GM12873 (cell line): ENCODE measurements at regions not wholly inside any gene's neighbourhood (a gene's known extent, or its start where the extent isn't known, plus 50 kb on each side); places are given as distances from the start of the nearest gene placed in this dataset.

Experiments used
- TF ChIP-seq, protein P1 (sequence below): IDR thresholded peaks from 2 replicates; pipeline ENCODE4 v1.5.1; 2012; ENCODE audit warnings: low read depth, mild to moderate bottlenecking, moderate library complexity, low read length, control low read depth; ENCODE audit not compliant: insufficient read depth; ENCODE audit errors: missing control alignments

DNA sequence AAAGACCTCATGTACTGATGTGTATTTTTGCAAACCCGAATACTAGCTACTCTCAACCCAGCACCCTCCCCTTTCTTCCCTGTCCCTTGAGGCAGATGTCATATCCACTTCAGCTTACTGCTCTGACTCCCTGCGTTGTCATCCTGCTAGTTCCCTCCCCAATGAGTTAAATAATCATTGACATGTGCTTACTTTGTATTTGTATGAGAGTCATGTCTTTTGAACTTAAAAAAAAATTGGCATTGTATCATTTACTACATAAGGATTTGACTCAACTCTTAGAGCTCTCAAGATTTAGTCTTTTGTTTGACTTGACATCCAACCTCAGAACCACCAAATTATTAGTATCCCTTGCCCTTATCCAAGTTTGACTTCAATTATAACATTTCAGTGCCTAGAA is 219.7 kb upstream of the TUT7 start:
- TF ChIP-seq, protein P1, sequence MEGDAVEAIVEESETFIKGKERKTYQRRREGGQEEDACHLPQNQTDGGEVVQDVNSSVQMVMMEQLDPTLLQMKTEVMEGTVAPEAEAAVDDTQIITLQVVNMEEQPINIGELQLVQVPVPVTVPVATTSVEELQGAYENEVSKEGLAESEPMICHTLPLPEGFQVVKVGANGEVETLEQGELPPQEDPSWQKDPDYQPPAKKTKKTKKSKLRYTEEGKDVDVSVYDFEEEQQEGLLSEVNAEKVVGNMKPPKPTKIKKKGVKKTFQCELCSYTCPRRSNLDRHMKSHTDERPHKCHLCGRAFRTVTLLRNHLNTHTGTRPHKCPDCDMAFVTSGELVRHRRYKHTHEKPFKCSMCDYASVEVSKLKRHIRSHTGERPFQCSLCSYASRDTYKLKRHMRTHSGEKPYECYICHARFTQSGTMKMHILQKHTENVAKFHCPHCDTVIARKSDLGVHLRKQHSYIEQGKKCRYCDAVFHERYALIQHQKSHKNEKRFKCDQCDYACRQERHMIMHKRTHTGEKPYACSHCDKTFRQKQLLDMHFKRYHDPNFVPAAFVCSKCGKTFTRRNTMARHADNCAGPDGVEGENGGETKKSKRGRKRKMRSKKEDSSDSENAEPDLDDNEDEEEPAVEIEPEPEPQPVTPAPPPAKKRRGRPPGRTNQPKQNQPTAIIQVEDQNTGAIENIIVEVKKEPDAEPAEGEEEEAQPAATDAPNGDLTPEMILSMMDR = no peak

DNA sequence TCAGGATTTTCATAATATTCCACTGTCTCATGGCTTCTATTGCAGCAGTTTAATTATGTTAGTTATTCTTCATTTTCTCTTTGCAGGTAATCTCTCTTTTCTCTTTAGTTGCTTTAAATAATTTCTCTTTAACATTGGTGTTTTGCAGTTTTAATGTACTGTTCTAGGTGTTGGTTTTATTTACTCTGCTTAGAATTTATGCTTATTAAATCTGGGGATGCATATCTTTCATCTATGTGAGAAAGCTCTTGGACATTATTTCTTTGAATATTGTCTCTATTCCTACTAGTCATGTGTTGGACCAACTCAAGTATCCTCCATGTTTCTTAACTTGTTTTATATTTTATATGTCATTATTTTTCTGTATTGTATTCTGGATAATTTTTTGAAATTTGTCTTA is 218.7 kb upstream of the TUT7 start:
- TF ChIP-seq, protein P1 = no peak

DNA sequence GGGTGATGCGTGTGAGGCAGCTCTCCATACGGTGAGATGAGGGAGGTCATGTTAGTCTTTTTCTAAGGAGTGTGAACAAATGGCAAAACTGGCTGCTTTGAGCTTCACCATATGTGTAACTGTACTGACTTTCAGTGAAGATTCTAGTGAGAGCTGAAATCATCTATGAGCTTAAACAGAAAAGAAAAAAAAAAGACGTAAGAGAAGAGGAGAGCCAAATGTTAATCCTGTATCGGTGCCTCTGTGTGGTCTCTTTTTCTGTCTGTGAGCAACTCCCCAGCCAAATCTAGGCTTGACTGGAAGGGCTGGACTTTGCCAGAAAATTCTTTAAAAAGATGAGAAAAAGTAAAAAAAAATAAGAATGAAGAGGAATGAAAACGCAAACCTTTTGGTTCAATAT is 209.7 kb upstream of the TUT7 start:
- TF ChIP-seq, protein P1 = no peak

DNA sequence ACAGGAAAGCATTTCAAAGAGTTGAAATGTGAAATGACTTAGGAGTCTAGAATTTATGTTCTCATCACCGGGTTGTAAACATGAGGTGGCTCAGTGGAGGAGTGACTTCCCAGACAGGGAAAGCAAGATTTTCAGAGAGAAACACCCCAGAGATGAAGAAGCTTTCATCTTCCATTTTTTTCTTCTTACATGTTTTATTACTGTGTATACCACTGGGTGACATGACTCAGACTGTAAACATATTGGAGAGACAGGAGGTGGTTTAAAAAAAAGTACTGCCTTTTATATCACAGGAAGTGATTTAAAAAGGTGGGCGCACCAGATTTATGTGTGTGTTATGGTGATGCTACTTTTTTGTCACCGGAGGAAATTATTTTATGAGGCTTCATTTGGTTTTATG is 209.1 kb upstream of the TUT7 start:
- TF ChIP-seq, protein P1 = no peak

DNA sequence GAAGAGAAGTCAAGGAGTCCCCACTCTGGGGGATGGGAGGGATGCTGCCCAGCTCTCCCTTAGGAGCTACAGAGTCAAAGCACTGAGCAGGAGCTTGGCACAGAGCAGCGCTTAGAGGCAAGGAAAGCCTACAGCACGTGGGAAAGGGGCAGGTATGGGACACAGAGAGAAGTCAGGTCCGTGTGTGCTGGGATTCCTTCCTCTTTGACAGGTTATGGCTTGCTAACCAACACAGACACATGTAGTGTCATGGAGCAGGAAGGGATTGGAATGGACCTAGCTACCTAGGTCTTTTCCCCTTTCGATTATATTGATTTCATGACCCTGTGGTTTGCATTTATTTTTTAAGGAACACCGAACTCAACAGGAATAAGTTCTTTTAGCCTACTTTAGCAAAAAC is 208.5 kb upstream of the TUT7 start:
- TF ChIP-seq, protein P1 = no peak

DNA sequence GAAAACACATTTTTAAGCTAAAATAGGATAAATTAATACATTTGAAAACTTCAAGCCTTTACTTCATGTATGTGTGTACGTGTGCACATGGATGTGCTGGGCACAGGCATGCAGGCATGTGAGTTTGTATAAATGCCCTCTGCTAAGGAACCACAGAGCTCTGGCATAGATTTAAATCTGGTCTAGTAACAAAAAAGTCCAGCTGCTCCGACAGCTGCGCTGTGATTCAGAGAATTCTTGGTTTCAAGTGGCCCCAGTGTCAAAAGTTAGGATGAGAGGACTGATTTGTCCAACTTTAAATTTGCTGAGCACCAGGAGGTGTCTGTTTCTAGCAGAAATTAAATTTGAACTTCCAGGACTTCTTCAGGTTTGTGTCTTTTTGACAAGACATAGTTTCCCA is 203.7 kb upstream of the TUT7 start:
- TF ChIP-seq, protein P1 = no peak

DNA sequence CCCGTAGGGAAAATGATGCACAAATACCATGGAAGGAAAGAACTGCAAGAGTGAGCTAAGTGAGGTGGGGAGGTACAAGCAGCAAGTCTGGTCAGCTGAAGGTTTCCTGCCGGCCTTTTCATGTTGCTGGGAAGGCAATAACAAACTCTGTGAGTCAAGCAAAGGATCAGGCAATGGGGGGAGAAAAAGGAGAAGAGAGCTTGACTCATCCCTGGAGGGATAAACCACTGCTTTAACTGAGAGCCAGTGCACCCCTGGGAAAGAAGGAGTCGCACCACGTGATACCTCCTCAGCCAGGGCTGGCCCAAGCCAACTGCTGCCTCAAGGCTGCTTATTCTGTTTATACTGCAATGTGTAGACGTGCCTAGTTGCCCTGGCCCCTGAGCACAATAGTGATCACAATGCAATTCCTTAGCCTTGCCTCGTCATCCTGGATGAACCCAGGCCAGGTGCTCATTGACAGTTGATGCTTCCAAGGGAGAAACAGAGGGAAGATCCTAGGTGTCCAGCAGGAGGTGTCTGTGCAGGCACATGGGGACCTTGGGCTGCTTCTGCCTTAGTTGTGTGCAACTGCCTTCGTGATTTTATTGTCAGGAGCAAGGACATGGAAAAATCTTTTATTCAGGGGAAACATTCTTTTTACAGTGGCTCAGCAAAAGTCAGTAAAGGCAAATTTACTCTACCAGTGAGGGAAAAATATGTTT is 203.0 kb upstream of the TUT7 start:
- TF ChIP-seq, protein P1 = no peak
